Neural crest cell (in vitro differentiated cells): ENCODE measurements at regions not wholly inside any gene's neighbourhood (a gene's known extent, or its start where the extent isn't known, plus 50 kb on each side); places are given as distances from the start of the nearest gene placed in this dataset.

Source experiments
- DNase-seq: peaks from one replicate; pipeline ENCODE4 v3.0.0; 2021; ENCODE audit warnings: low read depth, mixed read lengths, low spot score
- H3K27ac Mint-ChIP-seq: one replicate; pipeline ENCODE4 v1.8.0; 2021; ENCODE audit warnings: mild to moderate bottlenecking, mixed read lengths; ENCODE audit not compliant: unreplicated experiment
- H3K27me3 Mint-ChIP-seq: 2 replicates; pipeline ENCODE4 v1.8.0; 2021; ENCODE audit warnings: low read depth, mild to moderate bottlenecking, mixed read lengths
- H3K36me3 Mint-ChIP-seq: 2 replicates; pipeline ENCODE4 v1.8.0; 2021; ENCODE audit warnings: low read depth, mild to moderate bottlenecking, mixed read lengths
- H3K4me1 Mint-ChIP-seq: 2 replicates; pipeline ENCODE4 v1.8.0; 2021; ENCODE audit warnings: mixed read lengths
- H3K4me3 Mint-ChIP-seq: one replicate; pipeline ENCODE4 v1.8.0; 2021; ENCODE audit warnings: mild to moderate bottlenecking, mixed read lengths
- H3K9me3 Mint-ChIP-seq: 2 replicates; pipeline ENCODE4 v1.8.0; 2021; ENCODE audit warnings: mixed read lengths
- CTCF ChIP-seq: fragments of 200-600 bp; sonication (generic); conservative IDR thresholded peaks from 2 replicates; pipeline ENCODE4 v1.5.0; 2021; ENCODE audit warnings: antibody characterized with exemption, mild to moderate bottlenecking

GRCh38 chr14:76929927-76930326 lies 98.6 kb downstream of the IRF2BPL start:
- H3K36me3 Mint-ChIP-seq: no peaks in the 10 kb centered on the region
- peaks cover 58% of the 10 kb centered on the region for H3K4me1 Mint-ChIP-seq
- peak overlapping the region; percentile 35 for H3K4me3 Mint-ChIP-seq
- no peak for DNase-seq
- TF ChIP-seq CTCF: no peak
- peak overlapping the region; percentile 54 for H3K27ac Mint-ChIP-seq
- no peaks in the 10 kb centered on the region for H3K9me3 Mint-ChIP-seq
- no peaks in the 10 kb centered on the region for H3K27me3 Mint-ChIP-seq

GRCh38 chr14:76927971-76928700 lies 100.4 kb downstream of the IRF2BPL start:
- peak overlapping the region; percentile 76 for H3K27ac Mint-ChIP-seq
- H3K36me3 Mint-ChIP-seq: no peaks in the 10 kb centered on the region
- TF ChIP-seq CTCF: no peak
- H3K4me3 Mint-ChIP-seq: no peak overlapping the region
- H3K9me3 Mint-ChIP-seq: no peaks in the 10 kb centered on the region
- no peak for DNase-seq
- peaks cover 73% of the 10 kb centered on the region for H3K4me1 Mint-ChIP-seq
- H3K27me3 Mint-ChIP-seq: no peaks in the 10 kb centered on the region

GRCh38 chr14:76926521-76927251 lies 100.5 kb downstream of the LRRC74A start:
- no peak for DNase-seq

GRCh38 chr14:76925097-76925441 lies 98.9 kb downstream of the LRRC74A start:
- H3K27me3 Mint-ChIP-seq: no peaks in the 10 kb centered on the region
- H3K4me1 Mint-ChIP-seq: peaks cover 84% of the 10 kb centered on the region
- TF ChIP-seq CTCF: no peak
- H3K36me3 Mint-ChIP-seq: no peaks in the 10 kb centered on the region
- peak overlapping the region; percentile 32 for H3K4me3 Mint-ChIP-seq
- no peaks in the 10 kb centered on the region for H3K9me3 Mint-ChIP-seq
- peak overlapping the region; percentile 93 for H3K27ac Mint-ChIP-seq
- no peak for DNase-seq

More at GRCh38 chr14:76926521-76927251, 100.5 kb downstream of the LRRC74A start:
- Mint-ChIP-seq H3K27me3 (no peaks in the 10 kb centered on the region), H3K4me1 (peaks cover 77% of the 10 kb centered on the region), H3K4me3 (peak overlapping the region; percentile 72), H3K27ac (peak overlapping the region; percentile 95), H3K36me3 (no peaks in the 10 kb centered on the region), H3K9me3 (no peaks in the 10 kb centered on the region)
- TF ChIP-seq CTCF: no peak

GRCh38 chr14:76924371-76925096 lies 98.3 kb downstream of the LRRC74A start:
- H3K9me3 Mint-ChIP-seq: no peaks in the 10 kb centered on the region
- H3K4me1 Mint-ChIP-seq: peaks cover 84% of the 10 kb centered on the region
- TF ChIP-seq CTCF: no peak
- H3K27ac Mint-ChIP-seq: peak overlapping the region; percentile 97
- DNase-seq: no peak
- H3K4me3 Mint-ChIP-seq: peak overlapping the region; percentile 54
- no peaks in the 10 kb centered on the region for H3K36me3 Mint-ChIP-seq
- no peaks in the 10 kb centered on the region for H3K27me3 Mint-ChIP-seq
